ENCODE measurements at regions not wholly inside any gene's neighbourhood (a gene's known extent, or its start where the extent isn't known, plus 50 kb on each side); places are given as distances from the start of the nearest gene placed in this dataset.
A peak's percentile ranks its signal among the peaks of the same experiment; 100 is the strongest.

GRCh38 chr12:81022531-81022930 is 55.3 kb upstream of the ACSS3 start:
- no peak overlapping the region for H3K27ac ChIP-seq (ENCODE audit: low read depth, low read length)
- no peaks in the 10 kb centered on the region for H3K36me3 Mint-ChIP-seq (ENCODE audit: low read depth, unreplicated experiment)
- no peak overlapping the region for H2AFZ ChIP-seq (ENCODE audit: low read depth, low read length)
- no peaks in the 10 kb centered on the region for H3K27me3 ChIP-seq (ENCODE audit: insufficient read depth, low read length)
- H3K9me3 Mint-ChIP-seq (ENCODE audit: unreplicated experiment) = no peaks in the 10 kb centered on the region
- H3K4me1 ChIP-seq (ENCODE audit: insufficient read depth, low read length) = no peaks in the 10 kb centered on the region
- H3K27ac Mint-ChIP-seq (ENCODE audit: unreplicated experiment) = no peak overlapping the region
- H3K9me3 ChIP-seq (ENCODE audit: insufficient read depth, low read depth, low read length) = no peaks in the 10 kb centered on the region
- H3K79me2 ChIP-seq (ENCODE audit: insufficient read depth, low read length) = no peaks in the 10 kb centered on the region
- H3K36me3 ChIP-seq (ENCODE audit: insufficient read depth, low read length) = no peaks in the 10 kb centered on the region
- no peak for FAIRE-seq
- H3K27me3 Mint-ChIP-seq (ENCODE audit: low read depth, unreplicated experiment) = no peaks in the 10 kb centered on the region
- TF ChIP-seq CTCF (IDR thresholded peaks at IDR 0.05; ENCODE audit: insufficient read depth, low read depth, low read length) (no peak), EZH2 (IDR thresholded peaks at IDR 0.05; ENCODE audit: insufficient read depth, low read length) (no peak)
- peak; percentile 11 for DNase-seq (ENCODE audit: low read depth)
- no peak overlapping the region for H3K9ac ChIP-seq (ENCODE audit: low read length)
- H3K4me1 Mint-ChIP-seq (ENCODE audit: low read depth, unreplicated experiment) = no peaks in the 10 kb centered on the region
- no peak overlapping the region for H3K4me2 ChIP-seq (ENCODE audit: low read length)
- no peaks in the 10 kb centered on the region for H4K20me1 ChIP-seq (ENCODE audit: insufficient read depth, low read length)
- H3K4me3 ChIP-seq (ENCODE audit: insufficient read depth, low read depth, low read length) = no peak overlapping the region
- no peak overlapping the region for H3K4me3 Mint-ChIP-seq (ENCODE audit: unreplicated experiment)

GRCh38 chr12:81021834-81022233 is 56.0 kb upstream of the ACSS3 start:
- H3K27ac Mint-ChIP-seq (ENCODE audit: unreplicated experiment) = no peak overlapping the region
- H3K9me3 ChIP-seq (ENCODE audit: insufficient read depth, low read depth, low read length) = no peaks in the 10 kb centered on the region
- TF ChIP-seq EZH2 (IDR thresholded peaks at IDR 0.05; ENCODE audit: insufficient read depth, low read length) (no peak), CTCF (IDR thresholded peaks at IDR 0.05; ENCODE audit: insufficient read depth, low read depth, low read length) (no peak)
- H3K79me2 ChIP-seq (ENCODE audit: insufficient read depth, low read length) = no peaks in the 10 kb centered on the region
- no peak overlapping the region for H3K4me2 ChIP-seq (ENCODE audit: low read length)
- H3K4me3 ChIP-seq (ENCODE audit: insufficient read depth, low read depth, low read length) = no peak overlapping the region
- H3K27ac ChIP-seq (ENCODE audit: low read depth, low read length) = no peak overlapping the region
- H3K4me3 Mint-ChIP-seq (ENCODE audit: unreplicated experiment) = no peak overlapping the region
- H3K4me1 Mint-ChIP-seq (ENCODE audit: low read depth, unreplicated experiment) = no peaks in the 10 kb centered on the region
- no peak overlapping the region for H2AFZ ChIP-seq (ENCODE audit: low read depth, low read length)
- H3K9me3 Mint-ChIP-seq (ENCODE audit: unreplicated experiment) = no peaks in the 10 kb centered on the region
- no peak overlapping the region for H3K9ac ChIP-seq (ENCODE audit: low read length)
- DNase-seq (ENCODE audit: low read depth) = peak; percentile 42
- H3K4me1 ChIP-seq (ENCODE audit: insufficient read depth, low read length) = no peaks in the 10 kb centered on the region
- no peaks in the 10 kb centered on the region for H4K20me1 ChIP-seq (ENCODE audit: insufficient read depth, low read length)
- no peaks in the 10 kb centered on the region for H3K36me3 Mint-ChIP-seq (ENCODE audit: low read depth, unreplicated experiment)
- no peaks in the 10 kb centered on the region for H3K27me3 ChIP-seq (ENCODE audit: insufficient read depth, low read length)
- no peaks in the 10 kb centered on the region for H3K27me3 Mint-ChIP-seq (ENCODE audit: low read depth, unreplicated experiment)
- H3K36me3 ChIP-seq (ENCODE audit: insufficient read depth, low read length) = no peaks in the 10 kb centered on the region
- FAIRE-seq = no peak

GRCh38 chr12:81021131-81021748 is 56.6 kb upstream of the ACSS3 start:
- TF ChIP-seq CTCF (IDR thresholded peaks at IDR 0.05; ENCODE audit: insufficient read depth, low read depth, low read length) (no peak), EZH2 (IDR thresholded peaks at IDR 0.05; ENCODE audit: insufficient read depth, low read length) (no peak)
- H3K27me3 ChIP-seq (ENCODE audit: insufficient read depth, low read length) = no peaks in the 10 kb centered on the region

More at GRCh38 chr12:81021131-81021748, 56.6 kb upstream of the ACSS3 start:
- Mint-ChIP-seq H3K36me3 (ENCODE audit: low read depth, unreplicated experiment) (no peaks in the 10 kb centered on the region), H3K4me1 (ENCODE audit: low read depth, unreplicated experiment) (no peaks in the 10 kb centered on the region), H3K27me3 (ENCODE audit: low read depth, unreplicated experiment) (no peaks in the 10 kb centered on the region), H3K9me3 (ENCODE audit: unreplicated experiment) (no peaks in the 10 kb centered on the region), H3K27ac (ENCODE audit: unreplicated experiment) (no peak overlapping the region), H3K4me3 (ENCODE audit: unreplicated experiment) (no peak overlapping the region)
- no peak for FAIRE-seq
- Histone ChIP-seq H3K9me3 (ENCODE audit: insufficient read depth, low read depth, low read length) (no peaks in the 10 kb centered on the region), H4K20me1 (ENCODE audit: insufficient read depth, low read length) (no peaks in the 10 kb centered on the region), H3K4me1 (ENCODE audit: insufficient read depth, low read length) (no peaks in the 10 kb centered on the region), H2AFZ (ENCODE audit: low read depth, low read length) (no peak overlapping the region), H3K27ac (ENCODE audit: low read depth, low read length) (no peak overlapping the region), H3K4me2 (ENCODE audit: low read length) (no peak overlapping the region), H3K4me3 (ENCODE audit: insufficient read depth, low read depth, low read length) (no peak overlapping the region), H3K9ac (ENCODE audit: low read length) (no peak overlapping the region), H3K36me3 (ENCODE audit: insufficient read depth, low read length) (no peaks in the 10 kb centered on the region), H3K79me2 (ENCODE audit: insufficient read depth, low read length) (no peaks in the 10 kb centered on the region)
- DNase-seq (ENCODE audit: low read depth) = no peak

Data from astrocyte (in vitro differentiated cells and primary cell).